NCI-H2196 (cell line): ENCODE measurements at regions not wholly inside any gene's neighbourhood (a gene's known extent, or its start where the extent isn't known, plus 50 kb on each side); places are given as distances from the start of the nearest gene placed in this dataset.
"Not testable (repeated sequence)": the region's sequence is repeated elsewhere in the genome, so short reads cannot be mapped to it uniquely, and the experiment has no call there.

Experiments used
- DNase-seq: peaks from one replicate; lab custom pipeline; 2025; ENCODE audit not compliant: unreplicated experiment; lab: John Stamatoyannopoulos, UW

DNA sequence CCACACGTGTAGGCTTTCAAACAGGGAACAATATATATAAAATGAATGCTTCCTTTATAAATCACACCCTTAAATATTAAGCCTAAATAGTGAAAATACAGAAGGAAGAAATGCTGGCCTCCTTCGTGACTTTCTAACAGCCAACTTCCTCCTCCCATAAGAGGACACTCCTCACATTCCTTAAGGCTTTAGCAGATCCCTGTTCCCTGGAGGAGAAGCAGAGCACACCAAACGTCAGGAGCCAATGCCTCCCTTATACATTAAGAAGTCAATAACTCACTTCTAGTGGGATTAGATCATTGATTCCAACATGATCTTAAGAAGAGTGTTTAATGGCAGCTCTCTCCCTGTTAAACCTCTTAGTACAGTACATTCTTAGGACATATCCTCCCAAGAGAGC, 108.4 kb upstream of the FAM241A start:
- DNase-seq: no peak

DNA sequence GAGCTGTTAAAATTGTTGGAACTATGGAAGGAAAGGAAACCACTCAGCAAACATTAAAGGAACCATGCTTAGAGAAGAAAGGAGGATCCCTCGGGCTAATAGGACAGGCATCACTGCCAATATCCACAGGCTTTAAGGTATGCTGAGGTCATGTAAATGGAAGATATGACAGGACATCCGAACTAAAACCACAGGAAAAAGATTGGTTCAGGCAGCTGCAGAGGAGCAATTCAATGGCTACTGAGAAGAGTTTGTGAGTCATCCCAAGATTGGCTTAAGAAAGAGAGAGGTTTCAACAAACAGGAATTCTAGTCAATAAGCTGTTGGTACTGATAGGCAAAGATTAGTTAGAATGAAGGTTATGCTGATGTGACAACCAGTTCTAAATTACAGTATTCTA, 106.4 kb upstream of the FAM241A start:
- no peak for DNase-seq

DNA sequence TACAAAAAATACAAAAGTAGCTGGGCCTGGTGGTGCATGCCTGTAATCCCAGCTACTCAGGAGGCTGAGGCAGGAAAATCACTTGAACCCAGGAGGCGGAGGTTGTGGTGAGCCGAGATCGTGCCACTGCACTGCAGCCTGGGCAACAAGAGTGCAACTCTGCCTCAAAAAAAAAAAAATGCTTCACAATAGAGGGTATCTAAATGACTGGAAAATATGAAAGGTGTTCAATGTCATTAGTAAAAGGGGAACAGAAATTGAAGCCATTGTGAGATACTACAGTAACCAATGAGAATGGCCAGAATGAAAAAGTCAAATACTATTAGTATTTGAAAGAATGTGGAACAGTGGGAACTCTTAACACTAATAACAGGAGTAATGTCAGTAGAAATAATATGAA, 96.1 kb upstream of the FAM241A start:
- DNase-seq: not testable (repeated sequence)

- no peak for DNase-seq
Measured at GRCh38 chr4:112053825-112054350, 91.4 kb upstream of the FAM241A start.

GRCh38 chr4:112055100-112055499, 90.2 kb upstream of the FAM241A start:
- DNase-seq: no peak

GRCh38 chr4:112057470-112057869, 87.8 kb upstream of the FAM241A start:
- DNase-seq: no peak

DNA sequence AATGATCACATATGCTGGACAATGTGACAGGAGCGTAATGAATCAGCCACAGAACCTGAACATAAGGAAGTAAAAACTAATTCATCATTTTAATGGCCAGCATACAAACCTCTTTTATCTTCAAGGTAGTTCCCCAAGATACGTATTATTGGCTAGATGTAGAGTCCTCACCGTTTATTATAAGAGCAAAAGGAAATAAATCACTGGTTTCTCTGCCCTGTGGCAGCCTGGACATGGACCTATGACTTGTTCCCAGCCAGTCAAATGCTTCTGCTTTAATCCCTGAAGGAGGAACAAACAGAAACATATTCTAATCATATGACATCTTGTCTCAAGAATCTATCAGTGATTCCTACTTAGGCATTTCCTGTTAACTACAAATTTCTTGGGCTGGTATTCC, 86.8 kb upstream of the FAM241A start:
- DNase-seq: no peak

DNA sequence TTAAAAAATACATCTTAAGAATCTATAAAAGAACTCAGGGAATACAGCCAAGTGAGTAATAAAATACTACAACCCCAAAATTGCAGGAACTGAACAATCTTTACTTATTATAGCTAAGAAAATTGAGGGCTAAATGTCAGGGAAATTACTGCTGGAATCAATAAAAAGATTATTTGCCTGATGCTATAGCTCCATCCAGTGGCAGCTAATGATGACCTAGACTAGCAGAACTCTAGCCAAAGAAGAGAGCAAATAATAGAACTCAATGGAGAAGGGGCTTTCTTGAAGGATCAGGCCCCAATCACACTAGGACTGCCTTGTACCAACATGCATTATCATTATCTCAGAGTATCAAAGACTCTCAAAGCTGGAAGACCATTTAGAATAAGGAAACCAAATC, 85.0 kb upstream of the FAM241A start:
- no peak for DNase-seq

DNA sequence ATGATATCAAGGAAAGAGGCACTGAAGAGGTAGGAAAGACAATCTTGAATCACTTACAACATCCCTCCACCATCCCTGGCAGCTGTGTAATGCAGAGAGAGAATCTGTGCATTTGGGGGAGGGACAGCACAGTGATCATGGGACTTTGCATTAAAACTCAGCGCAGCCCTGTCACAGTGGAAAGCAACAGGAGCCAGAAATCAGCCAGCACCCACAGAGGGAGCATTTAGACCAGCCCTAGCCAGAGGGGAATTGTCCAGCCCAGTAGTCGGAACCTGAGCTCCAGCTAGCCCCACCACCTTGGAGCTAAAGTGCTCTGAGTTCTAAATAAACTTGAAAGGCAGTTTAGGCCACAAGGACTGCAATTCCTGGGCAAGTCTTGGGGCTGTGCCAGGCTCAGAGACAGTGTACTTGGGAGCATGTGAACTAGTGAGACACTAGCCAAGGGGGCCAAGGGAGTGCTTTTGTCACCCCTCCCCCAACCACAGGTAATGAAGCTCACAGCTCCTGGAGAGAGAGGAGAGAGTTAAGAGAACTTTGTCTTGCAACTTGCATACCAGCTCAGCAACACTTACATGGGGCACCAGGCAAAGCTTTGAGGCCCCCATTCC, 83.9 kb upstream of the FAM241A start:
- DNase-seq: no peak

GRCh38 chr4:112063260-112063659, 82.0 kb upstream of the FAM241A start:
- no peak for DNase-seq

DNA sequence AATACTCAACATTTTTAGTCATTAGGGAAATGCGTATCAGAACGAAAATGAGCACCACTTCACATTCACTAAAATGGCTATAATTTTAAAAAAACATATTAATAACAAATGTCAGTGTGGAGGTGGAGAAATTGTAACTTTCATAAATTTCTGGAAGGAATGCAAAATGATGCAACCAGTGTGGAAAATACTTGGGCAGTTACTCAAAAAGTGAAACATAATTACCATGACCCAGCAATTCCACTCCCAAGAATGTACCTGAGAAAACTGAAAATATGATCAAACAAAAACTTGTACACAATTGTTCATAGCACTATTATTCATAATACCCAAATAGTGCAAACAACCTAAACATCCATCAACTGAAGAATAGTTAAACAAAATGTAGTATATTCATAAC, 76.1 kb upstream of the FAM241A start:
- DNase-seq: no peak

- DNase-seq: no peak
Measured at GRCh38 chr4:112073181-112073580, 72.1 kb upstream of the FAM241A start.

DNA sequence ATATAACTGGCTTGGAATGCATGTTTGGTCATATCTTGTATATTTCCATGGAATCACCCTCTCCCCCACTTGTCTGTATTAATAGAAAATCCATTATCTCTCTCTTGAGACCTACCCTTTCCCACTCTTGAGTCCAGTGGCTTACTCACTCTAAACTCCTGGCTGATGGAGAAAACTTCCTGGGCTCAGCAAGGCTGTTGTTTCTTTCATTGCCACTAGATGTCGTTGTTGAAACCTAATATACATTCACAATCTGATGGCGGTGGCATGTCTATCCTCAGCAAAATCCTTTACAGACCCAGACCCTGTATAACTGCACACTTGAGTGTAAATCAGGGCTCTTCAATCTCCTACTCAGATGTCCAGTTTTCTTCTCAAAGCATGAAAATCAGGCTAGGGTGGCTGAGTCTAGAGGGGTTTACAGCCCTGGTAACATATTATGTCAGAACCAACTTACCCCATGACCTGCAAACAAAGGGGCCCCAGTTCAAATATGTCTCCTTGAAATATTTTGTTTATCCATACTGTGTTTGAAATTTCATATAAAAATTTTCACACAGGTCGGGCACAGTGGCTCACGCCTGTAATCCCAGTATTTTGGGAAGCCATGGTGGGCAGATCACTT, 70.0 kb upstream of the FAM241A start:
- peak; percentile 1 for DNase-seq

DNA sequence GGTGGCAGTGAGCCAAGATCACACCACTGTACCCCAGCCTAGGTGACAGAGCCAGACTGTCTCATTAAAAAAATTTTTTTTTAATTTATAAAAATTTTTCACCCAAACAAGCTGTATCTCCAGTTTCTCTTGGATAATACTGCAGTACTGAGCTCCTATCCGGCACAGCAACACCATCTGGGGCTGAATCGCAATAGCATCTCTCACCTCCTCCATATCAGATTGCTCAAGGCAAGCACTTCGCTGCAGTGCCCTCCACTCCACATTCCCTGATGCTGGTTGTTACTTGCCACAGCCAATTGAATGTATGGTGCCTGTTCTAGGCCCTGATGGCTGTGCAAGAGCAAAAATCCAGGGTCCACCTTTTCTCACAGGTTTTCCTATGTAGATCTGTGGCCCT, 69.3 kb upstream of the FAM241A start:
- DNase-seq: no peak

DNA sequence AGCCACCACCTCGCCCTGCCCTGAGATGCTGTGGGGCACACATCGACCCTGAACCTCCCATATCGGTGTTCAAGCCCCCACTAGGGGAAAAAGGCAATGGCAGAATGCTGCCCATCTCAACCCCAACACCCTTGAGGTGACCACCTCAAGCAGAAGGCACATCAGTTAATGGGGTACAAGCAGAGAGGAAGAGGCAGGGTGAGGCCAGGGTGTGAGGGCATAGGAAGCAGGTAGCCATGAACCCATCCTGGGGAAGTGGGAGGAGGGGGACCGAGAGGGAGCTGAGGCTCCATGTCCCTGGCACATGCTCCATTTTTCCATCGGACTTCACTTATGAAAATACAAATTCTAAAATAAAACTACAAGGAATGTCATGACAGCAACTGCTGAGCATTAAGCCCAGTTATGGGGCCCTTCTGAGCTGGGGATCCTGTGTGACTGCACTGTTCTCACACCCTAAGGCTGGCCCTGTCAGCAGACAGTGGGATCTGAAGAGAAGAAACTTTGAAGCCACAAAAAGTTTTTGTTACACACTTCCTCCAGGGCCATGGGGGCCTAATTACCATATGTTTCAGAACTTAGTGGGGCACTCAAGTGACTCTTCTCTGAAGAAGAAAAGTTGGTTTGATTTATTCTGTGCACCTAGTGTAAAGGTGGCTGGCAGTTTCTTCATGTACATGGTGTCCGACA, 68.2 kb upstream of the FAM241A start:
- no peak for DNase-seq

GRCh38 chr4:112077743-112078142, 67.5 kb upstream of the FAM241A start:
- DNase-seq: no peak

- DNase-seq: no peak
Measured at GRCh38 chr4:112082954-112083586, 62.2 kb upstream of the FAM241A start.

DNA sequence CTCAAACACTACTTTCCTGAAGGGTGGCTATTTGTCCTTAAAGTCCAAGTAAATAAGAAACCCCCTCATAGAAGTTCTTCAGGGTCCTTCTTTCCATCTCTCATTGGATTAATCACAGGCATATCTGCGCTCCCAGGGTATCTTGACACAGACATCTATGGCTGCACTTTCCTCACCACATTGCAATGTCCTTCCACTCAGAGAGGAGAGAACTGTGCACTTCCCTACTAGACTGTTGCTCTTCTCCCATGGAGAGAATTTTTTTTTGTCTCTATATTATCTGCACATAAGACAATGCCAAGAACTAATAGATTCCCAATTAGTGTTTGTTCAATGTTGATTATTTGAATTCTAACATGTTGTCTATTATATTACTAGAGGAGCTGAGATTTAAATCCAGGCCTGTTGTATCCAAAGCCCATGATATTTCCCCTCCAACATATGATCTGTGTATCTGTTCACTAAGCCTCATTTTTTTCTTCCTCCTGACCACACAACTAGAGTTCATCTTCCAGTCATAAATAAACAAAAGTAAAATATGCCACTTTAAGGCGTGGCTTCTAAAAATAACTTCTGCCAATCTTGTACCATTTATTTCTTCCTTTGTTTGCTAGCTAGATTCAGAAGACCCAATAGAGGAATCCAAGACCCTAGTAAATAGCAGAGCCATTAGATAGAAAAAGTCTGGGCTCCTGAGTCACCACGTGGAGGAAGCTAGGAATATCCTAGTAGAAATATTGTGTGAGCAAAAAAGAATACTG, 61.5 kb upstream of the FAM241A start:
- no peak for DNase-seq

- DNase-seq: no peak
Measured at GRCh38 chr4:112085156-112086035, 59.9 kb upstream of the FAM241A start.

DNA sequence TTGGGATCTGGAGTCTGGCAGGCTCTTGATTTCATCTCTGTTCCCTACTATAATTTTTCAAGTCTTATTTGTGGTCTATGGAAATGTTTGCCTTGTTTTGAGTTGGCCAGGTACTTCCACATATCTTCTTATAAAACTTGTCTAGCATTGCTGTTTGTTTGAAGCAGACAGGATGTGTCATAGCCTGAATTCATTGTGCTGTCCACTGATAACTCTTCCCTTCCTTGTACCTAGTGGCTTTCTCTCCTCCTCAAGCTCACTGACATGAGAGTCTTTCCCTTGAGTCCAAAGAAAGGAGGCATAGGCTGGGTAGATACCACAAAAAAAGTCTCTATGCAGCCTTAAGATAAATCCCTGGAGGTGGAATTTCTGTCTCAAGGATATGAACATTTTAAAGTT, 59.2 kb upstream of the FAM241A start:
- no peak for DNase-seq
